Stimulated activated CD4-positive, alpha-beta T cell treated with anti-CD3 and anti-CD28 coated beads, Interleukin-4, amount 100 ng/mL, for 24 hours (primary cell): ENCODE measurements at regions not wholly inside any gene's neighbourhood (a gene's known extent, or its start where the extent isn't known, plus 50 kb on each side); places are given as distances from the start of the nearest gene placed in this dataset.
A peak's percentile ranks its signal among the peaks of the same experiment; 100 is the strongest.

Experiments used
- DNase-seq: peaks from one replicate; pipeline ENCODE4 v3.0.0-alpha.2; 2020

DNA sequence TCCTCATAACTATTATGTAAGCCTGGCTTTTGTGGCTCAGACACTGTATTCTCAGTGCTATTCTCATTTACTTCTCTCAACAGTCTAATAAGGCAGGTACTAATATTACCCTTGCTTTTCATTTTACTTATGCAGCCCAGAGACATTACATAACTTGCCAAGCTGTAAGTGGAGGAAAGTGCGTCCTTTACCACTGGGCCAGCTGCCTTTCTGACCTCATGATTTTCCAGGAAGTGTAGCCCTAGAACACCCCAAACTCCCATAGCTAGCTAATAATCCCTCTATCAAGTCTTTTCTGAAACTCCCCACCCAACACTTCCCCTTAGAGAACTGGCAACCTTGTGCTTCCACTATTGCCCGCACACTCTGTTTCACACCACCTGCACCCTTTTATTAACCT is 192.9 kb upstream of the HMHB1 start:
- no peak for DNase-seq

DNA sequence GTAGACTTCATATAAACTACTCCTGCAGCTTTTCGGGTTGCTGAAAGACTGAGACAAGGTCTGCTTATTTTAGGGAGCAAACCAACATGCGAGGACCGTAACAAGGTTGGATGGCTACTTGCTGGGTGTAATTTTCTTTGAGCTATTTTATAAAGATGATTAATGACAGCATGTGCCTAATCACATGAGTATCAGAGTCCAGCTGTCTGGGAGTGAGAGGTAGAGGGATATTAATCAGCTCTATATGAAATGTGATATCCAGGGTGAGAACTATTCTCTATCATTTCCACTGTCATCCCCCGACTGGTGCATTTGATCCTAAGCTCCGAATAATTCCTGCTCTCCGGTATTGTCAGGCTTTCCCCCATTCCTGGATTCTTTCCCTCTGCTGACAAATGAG is 193.8 kb upstream of the HMHB1 start:
- no peak for DNase-seq

DNA sequence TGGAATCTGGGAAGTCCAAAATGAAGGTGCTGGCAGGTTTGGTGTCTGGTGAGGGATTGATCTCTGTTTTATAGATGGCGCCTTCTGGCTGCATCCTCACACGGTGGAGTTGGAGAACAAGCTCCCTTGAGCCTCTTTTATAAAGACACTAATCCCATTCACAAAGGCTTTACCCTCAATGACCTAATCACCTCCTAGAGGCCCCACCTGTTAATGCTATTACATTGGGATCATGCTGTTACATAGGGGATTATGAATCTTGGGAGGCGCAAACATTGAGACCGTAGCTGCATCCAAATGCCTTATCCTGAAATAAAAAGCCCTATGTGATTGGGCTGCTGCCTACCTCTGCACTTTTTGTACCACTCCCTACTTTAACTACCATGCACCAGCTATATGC is 197.1 kb upstream of the HMHB1 start:
- no peak for DNase-seq

DNA sequence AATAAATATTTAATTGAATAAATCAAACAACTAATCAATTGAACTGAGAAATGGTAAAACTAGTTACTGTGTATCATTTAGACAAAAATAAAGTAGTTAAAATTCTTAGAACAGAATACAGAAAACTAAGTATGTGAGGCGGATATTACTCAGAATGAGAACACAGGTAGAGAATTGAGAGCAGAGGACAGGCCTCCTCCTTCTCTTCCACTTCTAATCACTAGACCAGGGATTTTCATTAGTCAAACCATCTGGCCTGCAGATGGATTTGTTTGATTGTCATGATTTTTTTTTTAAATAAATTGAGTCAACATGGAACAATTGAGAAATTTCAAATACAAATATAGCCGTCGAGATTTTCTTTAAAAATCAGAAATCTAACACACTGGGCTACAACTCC is 198.6 kb upstream of the HMHB1 start:
- no peak for DNase-seq

GRCh38 chr5:143610946-143611345 is 201.0 kb upstream of the HMHB1 start:
- DNase-seq, result no peak

DNA sequence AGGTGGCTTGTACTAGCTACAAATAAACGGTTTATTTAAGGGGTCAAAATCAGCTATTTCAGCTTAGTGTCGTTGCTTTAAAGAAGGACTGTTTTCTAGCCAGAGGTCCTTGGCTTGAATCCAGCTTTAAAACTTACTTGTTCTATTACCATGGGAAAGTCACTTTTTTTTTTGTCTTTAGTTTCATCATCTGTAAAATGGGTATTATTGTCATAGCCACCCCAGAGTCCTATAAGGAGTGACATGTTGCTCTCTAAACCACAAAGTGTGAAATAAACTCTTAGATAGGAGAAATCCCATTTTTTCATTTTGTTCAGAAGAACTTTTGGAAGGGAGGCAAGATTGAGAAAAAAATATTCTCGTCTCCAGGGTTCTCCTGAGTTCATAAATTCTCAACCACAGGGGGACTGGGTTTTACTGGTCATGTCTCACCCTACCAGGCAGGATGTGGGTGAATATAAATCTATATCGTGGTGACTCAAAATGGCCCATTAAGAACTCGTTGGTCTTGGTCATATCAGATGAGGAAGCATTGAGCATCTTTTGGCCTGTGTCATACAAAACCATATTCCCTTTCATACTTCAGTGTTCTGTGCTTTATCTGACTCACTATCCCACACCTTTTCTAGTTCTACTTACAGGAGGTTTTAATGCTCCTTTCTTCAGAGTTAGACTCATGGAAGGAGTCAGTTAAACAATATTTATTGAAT is 202.7 kb upstream of the NR3C1 start:
- DNase-seq, result peak; percentile 39

DNA sequence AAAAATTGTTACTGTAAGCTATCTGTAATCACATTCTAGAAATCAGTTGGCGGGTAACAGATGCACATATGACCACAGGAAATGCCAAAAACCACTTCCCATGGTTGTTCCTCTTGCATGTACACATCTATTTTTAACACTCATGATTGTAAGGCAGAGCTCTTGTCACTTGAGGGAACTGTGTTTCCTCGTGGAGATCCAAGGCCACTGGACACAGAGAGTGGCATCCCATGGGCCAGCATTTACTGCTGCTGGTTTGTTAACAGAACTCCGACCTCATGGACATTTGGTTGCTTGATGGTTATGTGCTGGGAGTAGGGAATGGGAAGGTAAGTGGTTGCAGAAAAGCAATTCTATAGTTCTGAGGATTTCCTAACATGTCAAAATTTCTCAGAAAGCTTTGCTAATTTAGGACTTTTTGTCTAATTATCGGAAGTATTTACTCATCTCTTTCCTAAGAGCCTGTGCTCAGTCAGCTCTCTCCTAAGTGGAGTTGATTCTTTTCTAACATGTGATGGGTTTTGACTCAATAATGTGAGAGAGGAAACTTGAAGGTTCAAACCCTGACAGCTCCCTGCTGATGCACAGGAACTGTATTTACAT is 202.0 kb upstream of the NR3C1 start:
- DNase-seq, result peak; percentile 21

GRCh38 chr5:143601917-143602333 is 198.4 kb upstream of the NR3C1 start:
- DNase-seq, result no peak

- no peak for DNase-seq
These were observed 197.9 kb upstream of the NR3C1 start for GRCh38 chr5:143601357-143601756.

- no peak for DNase-seq
These were observed 197.1 kb upstream of the NR3C1 start for GRCh38 chr5:143600396-143601075.

DNA sequence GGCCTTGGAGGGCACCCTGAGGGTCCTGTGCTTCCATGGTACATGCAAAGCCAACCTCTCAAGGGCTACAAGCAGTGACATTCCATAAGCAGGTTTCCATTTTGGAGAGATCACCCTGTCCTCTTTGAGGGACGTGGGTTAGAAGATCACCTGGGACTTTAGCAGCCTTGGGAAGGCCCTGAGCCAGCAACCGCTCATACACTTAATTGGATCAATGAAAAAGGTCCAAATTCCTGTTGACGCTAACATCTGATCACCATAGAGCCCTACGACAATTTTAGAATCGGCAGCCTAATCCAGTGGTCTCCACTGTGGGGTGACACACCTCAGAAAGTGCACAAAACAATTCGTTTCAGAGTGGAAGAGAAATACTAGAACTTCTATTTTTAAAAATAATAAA is 196.0 kb upstream of the NR3C1 start:
- DNase-seq, result no peak

GRCh38 chr5:143596824-143597223 is 193.3 kb upstream of the NR3C1 start:
- DNase-seq, result no peak

DNA sequence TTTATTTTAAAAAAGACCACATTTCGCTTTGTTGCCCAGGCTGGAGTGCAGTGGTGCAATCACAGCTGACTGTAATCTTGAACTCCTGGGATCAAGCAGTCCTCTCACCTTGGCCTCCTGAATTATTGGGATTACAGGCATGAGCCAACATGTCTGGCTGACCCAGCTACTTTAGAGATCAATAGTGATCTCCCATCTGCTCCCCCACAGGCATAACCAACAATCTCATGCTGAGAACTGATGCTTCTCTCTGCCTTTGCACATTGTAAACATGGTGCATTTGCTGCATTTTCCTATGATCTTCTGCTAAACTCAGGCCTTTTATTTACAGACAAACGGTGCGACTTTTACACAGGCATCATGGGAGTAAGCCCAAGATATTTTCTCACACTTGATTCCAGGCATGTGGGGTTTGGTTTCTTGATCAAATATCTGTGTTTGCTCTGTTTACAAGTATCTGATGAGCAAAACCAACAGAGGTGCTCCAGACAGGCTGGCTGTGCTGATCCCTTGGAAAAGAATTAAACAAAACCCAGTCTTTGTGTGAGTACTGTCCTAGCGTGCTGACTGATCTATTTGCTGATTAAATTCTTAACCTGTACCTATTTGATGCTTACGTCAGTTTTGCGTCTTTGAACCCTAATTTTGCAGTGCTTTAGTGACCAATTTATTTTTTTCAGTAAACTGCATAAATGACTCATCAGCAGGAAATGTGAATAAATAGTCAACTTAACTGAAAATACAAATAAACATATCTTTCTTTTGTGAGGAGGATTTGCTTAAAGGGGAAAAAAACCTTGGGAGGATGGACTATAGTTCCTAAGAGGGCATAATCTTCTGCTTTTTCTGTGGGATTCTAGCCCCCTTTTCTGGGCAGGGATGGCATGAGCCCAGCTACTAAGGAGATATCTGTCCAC is 191.7 kb upstream of the NR3C1 start:
- no peak for DNase-seq

- DNase-seq, result no peak
These were observed 190.2 kb upstream of the NR3C1 start for GRCh38 chr5:143593723-143594122.

DNA sequence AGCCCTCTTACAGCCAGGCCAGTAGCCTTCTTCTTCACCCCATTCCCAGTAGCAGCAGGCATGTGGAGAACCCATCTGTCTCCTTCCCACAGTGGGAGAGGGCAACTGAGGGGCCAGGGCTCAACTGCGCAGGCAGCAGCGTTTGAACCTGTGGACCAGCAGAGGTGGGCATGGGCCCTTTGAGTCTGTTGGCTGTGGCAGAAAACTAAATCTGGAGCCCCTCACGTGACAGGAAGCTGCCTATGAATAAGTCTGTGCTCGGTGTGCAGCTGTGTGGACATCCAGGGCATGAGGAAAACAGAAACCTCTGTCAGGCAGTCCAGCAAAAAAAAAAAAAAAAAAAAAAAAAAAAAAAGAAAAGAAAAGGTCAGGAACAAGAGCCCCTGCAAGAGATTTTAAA is 189.2 kb upstream of the NR3C1 start:
- DNase-seq, result no peak

DNA sequence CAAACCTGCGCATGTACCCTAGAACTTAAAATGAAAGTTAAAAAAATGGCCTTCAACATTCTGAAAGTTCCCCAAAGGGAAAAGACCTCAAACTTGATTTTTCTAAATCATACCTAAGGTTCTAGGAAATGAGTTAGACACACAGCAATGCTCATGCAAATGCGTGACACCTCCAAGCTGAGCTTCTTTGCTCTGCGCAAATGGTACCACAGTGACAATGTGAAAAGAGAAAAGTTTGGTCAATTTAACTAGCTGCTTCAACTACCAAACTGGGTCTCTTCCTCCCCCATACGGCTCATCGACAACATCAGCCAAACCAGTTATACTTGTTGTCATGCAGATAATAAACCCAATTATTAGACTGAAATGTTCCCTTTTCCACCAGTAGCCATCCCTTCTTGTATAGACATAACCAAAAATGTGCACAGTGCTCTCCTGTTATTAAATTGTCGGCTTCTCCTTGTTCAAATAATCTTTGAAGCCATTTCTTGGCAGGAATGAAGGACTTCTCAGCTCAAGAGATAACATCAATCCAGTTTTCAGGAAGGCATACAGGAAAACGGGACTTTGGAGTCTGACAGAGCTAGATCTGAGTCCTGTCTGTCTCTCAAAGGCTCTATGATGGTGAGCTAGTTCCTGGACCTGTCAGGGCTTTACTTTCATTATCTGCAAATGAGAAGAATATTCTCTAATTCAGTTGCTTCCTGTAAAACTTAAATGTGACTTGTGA is 185.6 kb upstream of the NR3C1 start:
- no peak for DNase-seq

- peak; percentile 23 for DNase-seq
These were observed 184.6 kb upstream of the NR3C1 start for GRCh38 chr5:143588121-143588520.

DNA sequence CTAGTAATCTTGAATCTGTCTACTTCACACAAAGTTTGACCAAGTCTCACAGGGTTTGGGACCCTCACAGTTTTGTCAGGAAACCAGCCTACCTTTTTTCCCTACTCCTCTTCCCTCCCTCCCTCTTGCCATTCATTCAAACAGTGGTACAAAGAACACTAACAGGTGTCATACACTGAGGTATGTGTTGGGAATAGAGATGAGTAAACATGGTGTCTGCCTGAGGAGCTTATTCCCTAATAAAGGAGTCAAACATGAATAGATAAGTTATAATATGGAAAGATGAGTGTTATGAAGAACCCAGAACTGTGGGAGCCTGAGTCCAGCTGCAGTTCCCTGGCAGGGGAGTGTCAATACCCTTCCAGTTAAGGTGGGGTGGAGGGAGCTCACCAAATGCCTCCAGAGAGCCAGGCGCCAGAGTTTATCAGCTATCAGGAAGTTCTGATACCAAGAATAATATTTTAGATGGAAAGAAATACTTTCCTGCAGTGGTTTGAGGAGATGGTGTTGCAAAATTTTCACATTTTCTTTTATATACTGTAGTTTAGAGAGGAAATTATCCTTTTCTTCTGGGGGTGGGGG is 183.4 kb upstream of the NR3C1 start:
- no peak for DNase-seq

- DNase-seq, result no peak
These were observed 182.5 kb upstream of the NR3C1 start for GRCh38 chr5:143585970-143586369.

- no peak for DNase-seq
These were observed 179.9 kb upstream of the NR3C1 start for GRCh38 chr5:143583409-143583808.

DNA sequence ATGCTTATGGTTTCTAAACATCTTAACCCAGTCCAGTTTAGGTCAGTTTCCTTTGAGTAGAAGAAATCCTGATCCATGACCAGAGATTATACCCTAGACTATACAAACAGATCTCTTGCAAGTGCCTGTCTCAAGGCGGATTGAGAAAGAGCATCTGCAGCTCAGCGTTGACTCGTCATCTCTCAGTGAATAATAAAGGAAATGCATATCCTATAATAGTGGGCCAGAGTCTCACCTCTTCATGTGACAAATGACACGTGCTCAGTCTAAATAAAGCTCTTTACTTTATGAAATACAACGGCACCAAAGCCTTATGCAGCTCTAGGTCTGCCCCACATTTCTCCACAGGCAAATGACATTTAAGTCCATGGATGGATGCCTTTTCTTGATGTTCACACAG is 179.4 kb upstream of the NR3C1 start:
- no peak for DNase-seq

DNA sequence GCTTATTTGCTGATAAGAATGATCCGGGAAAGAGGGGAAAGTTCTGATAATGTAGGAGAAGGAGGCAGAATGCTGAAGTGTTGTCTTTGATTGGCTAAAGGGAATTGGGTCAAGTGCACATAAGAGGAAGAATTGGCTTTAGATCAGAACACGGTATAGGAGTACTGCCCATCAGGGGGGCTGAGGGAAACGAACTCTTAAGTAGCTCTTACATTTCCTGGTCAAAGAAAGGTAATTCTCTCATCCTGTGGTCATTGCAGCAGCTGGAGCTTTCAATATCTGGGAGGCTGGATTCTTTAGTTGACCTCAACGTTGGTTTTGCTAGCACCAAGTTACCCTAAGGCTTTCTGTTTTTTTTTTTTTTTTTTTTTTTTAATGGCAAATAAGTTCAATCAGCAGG is 178.7 kb upstream of the NR3C1 start:
- DNase-seq, result no peak
